Activated naive CD8-positive, alpha-beta T cell treated with anti-CD3 and anti-CD28 coated beads, Interleukin-2, amount 50 U/mL, for 16 hours (primary cell): ENCODE measurements at regions not wholly inside any gene's neighbourhood (a gene's known extent, or its start where the extent isn't known, plus 50 kb on each side); places are given as distances from the start of the nearest gene placed in this dataset.
"Not testable (repeated sequence)": the region's sequence is repeated elsewhere in the genome, so short reads cannot be mapped to it uniquely, and the experiment has no call there.

ENCODE experiments used
- DNase-seq: peaks from one replicate; pipeline ENCODE4 v3.0.0-alpha.2; 2020; ENCODE audit warnings: low read depth, low spot score

DNA sequence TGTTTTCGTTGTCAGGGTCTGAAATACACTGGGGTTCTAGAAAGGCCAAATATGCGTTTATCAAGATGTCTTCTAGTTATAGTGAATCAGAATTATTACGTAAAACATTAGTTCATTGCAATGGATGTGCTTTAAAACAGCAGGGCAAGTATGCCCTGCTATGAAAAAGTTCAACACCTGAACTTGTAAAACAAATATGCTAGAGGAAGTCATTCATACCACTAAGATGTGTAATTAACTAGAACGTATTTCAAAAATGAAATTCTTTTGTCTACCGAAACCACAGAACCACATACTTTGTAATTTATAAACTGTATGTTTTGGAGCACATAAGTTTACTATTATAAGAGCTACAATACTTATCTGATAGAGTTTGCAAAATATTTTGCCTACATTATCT, 266.2 kb downstream of the KCTD12 start:
- DNase-seq, result no peak

DNA sequence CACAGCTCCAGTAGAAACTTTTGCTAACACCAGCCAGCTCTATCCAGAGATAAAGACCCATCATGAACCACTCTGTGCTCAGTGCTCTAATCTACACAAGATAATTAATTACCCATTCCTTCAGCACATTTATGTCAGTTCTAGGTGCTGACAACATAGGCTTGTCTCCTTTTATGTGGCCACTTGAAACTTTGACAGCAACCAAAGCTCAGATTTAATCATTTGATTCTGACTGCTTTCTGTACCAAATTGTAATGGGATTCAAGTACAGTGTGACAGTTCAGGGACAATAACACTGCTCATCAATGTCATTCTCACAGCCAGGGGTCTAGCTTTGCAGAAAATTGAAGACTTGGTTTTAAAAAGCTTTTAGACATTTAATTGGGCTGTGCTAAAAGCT, 266.6 kb downstream of the KCTD12 start:
- no peak for DNase-seq

DNA sequence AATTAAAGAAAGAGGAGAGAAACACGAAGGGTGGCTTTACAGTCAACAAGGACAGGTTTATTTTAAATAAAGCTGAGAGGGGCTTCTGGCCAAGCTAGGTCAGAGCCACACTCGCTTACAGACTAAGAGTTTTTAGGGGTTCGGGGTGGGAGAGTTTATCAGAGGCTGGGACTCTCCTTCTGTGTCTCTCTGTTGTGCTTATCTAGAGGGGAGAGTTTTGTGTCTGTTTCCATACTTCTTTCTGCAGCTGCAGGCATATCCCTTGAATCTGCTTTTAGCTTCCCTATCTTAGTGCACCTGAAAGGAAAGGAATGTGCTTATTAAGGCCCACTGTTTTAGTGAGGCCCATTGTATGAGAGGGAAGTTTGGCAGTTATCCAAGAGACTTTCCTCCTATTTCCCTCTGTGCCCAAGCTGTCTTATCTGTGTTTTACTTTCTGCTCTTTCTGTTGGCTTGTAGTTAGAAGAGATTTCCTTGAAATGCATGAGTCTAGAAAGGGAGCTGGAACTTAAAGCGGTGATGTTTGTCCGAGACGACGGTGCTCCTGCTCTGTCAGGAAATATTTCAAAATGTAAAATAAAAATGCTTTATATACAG, 275.3 kb downstream of the KCTD12 start:
- no peak for DNase-seq

DNA sequence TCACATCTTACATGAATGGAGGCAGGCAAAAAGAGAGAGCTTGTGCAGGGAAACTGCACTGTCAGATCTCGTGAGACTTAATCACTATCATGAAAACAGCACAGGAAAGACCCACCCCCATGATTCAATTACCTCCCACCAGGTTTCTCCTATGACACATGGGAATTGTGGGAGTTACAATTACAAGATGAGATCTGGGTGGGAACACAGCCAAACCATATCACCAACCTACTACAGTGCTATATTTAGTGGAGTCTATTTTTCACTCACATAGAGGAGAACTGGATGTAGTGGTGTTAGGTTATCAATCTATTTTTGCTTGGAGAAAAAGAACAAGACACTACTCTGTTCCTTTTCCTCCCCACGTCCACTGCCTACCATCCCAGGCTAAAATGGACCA, 276.6 kb downstream of the KCTD12 start:
- DNase-seq, result no peak

DNA sequence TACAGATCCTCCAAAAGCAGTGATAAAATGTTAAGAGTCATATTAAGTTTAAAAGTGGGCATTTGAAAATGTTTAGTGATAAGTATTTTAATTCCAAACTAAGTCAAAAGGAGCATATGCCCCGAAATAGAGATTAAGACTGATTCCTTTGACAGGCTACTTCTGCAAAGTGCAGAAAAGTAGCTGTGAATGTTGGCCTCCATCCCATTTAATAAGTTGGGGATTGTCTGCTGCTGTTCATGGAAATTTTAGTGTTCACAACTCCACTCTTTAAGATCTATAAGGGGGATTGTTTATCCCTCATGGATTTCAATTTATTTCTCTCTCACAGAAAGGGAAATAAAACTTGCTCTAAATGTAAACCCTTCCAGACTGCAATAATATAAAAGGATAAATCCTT, 278.3 kb downstream of the KCTD12 start:
- no peak for DNase-seq

DNA sequence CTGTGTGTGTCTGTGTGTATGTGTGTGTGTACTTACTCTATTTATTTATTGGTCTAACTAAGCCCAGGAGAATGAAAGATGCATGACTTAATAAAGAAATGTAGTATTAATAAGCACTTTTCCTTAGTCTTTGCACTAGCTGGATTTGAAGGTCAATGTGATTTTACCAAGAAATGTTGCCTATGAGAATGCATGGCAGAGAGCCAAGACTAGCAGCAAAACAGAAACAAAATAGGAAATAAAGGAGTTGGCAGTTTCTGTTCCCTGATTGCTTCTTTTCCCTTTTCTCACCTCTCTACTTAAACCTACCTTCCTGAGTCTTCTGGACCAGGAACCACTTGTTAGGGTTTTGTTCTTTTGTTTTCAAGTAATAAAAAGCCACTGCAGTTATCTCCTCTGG, 286.1 kb downstream of the KCTD12 start:
- DNase-seq, result no peak

DNA sequence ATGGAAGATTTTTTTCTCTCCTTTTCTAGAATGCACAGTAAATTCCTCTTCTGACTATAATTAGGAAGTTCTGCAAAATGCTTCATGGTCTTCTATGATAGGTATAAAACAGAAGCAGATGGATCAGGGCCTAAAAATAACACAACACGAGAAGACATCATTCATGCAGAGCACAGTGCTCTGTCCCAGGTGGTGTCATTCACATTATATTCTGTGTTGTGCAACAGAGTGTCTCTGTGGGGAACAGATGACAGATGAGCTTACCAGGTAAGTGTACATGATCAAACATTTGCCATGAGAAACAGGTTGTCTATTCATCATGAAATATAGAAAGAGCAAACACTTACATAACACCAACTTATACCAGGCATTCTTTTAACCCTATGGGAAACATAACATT, 288.3 kb downstream of the KCTD12 start:
- no peak for DNase-seq

DNA sequence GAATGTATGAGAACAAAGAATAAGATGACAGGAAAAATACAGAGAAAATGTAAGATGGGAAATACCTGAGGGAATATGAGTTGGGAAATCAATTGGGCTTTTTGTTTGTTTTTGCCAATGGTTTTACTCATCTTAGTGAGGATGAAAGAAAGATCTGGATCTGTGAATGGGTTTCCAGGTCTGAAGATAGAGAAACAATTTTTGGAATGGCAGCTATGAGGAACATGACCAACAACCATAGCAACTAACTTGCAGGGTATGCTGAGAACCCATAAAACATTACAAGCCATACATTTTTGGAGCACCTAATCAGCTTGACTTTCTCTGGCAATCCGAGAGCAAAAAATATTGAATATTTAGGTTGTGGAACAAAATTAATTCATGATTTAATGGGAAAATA, 290.0 kb downstream of the KCTD12 start:
- no peak for DNase-seq

DNA sequence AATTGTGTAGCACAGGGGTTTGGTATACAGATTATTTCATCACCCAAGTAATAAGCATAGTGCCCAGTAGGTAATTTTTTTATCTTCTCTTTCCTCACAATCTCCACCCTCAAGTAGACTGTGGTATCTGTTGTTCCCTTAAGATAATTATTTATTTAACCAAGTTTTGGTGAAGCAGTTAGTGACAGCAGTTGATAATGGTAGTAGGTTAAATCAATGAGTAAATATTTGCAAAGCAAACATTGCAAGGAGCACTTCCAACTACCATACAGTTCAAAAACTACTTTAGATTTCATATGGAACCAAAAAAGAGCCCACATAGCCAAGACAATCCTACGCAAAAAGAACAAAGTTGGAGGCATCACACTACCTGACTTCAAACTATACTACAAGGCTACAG, 291.8 kb downstream of the KCTD12 start:
- DNase-seq, result no peak

DNA sequence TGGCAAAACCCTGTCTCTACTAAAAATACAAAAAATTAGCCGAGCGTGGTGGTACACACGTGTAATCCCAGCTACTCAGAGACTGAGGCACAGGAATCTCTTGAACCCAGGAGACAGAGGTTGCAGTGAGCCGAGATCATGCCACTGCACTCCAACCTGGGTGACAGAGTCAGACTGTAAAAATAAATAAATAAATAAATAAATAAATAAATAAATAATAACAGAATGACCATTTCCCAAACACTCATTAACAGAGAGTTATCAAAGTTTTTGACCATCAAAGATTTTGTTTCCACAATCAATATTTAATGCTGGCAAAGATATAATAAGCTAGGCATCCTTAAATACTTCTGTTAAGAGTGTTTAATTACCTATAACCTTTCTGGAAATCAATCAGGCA, 299.4 kb downstream of the KCTD12 start:
- DNase-seq, result no peak

DNA sequence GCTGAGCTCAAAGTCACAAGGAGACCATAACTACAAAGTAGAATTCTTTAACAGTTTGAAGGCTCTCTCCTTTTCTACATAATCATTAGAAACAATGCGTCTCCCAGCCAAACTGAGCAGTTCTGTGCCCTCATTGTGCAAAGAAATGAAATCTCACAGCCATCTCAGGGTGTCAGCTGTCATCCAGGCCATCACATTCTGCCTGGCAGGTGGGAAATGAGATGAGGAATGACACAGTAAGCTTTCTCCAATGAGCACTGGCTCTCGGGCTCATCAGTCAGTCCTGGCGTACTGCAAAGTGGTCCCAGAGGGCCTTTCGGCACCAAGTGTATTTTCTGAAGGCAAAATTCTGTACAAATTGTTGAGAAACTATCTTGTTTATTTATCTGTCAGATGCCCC, 306.5 kb downstream of the KCTD12 start:
- DNase-seq, result no peak

DNA sequence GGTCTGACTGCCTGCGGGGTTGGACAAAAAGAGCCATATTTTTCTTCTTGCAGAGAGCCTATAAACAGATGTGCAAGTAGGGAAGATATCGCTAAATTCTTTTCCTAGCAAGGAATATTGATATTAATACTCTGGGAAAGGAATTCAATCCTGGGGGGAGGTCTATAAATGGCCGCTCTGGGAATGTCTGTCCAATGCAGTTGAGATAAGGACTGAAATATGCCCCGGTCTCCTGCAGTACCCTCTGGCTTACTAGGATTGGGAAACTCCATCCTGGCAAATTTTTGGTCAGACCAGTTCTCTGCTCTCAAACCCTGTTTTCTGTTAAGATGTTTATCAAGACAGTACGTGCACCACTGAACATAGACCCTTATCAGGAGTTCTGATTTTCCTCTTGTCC, 310.6 kb downstream of the KCTD12 start:
- not testable (repeated sequence) for DNase-seq

DNA sequence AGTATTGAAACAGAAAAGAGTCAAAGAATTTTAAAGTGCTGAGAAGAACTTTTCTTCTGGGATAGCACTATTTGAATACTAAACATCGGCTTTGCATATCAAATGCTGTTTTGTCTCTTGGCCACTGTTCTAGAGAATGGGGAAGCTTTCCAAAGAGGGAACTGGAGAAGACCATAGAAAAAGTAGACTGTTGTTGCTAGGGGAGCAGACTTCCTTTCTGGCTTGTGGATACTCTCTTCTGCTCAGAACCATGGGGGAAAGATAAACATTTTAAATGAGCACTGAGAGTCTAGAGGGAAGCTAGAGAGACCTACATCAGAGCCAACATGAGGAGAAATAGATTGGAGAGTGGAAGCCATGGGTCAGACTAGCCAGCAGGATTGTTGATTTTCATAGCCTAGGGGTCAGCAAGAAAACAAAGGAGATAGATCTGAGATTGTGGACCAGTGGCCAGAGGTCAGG, 315.7 kb downstream of the KCTD12 start:
- DNase-seq, result no peak

DNA sequence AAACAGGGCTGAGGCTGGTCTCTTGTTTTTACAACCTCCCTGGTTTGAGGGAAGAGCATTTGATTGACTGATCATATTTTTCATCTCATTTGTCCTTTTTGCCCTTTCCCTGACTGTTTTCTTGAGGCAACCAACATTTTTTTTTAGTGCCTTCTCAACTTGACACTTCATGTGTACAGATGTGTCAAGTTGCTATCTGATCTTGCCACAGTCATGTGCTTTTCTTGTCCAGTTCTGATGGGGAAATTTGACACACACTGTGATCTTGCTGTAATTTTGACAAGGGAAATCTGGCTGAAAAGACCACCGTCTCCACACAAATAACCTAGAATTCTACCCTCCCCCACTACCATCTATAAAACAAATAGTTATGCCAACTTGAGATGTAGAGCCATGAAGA, 329.6 kb downstream of the KCTD12 start:
- no peak for DNase-seq

DNA sequence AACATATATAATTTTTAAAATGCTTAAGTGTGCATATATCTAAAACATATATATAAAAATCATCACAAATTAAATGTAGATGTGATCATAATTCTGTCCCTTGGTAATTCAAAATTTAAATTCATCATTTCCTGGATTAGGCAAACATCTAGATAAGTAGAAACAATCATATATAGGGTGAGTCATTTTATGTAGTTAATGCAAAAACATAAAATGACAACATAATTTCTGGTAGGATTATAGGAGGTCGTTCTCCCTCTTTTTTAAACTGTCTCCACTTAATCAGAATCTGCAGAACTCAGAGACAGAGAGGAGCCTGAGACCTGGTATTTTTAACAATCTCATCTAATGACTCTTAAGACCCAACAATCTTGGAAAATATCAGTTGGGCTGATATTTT, 333.4 kb downstream of the KCTD12 start:
- no peak for DNase-seq

DNA sequence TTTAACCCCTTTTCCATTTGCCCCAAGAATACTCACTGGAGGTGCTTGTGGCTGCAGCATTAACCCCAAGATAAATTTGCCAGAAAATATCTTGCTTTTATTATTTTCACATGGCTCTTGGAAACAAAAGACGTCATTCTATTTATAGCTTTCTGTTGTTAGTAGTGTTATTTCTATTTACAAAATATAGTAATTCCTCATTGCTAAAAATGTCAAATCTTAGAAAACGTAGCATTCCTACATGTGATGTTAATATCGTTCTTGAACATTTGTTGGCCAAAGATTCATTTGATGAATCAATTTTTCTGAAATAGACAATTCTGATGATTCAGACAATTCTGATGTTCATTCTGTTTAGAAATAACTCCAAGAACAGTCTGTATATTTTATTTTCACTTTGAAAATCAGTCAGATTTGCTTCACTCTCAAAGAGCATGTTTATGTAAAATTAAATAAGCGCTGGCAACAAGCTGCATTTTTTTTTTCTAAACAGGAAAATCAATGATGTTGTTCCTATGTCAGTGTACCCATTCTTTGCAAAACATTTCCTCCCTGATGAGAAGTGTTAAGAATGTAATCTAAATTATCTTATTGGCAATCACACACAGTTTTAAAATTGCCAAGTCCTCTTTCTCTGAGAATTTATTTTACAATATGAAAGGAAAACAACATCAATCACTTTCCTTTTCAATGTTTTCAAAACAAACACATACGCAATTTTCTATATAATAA, 334.0 kb downstream of the KCTD12 start:
- no peak for DNase-seq

DNA sequence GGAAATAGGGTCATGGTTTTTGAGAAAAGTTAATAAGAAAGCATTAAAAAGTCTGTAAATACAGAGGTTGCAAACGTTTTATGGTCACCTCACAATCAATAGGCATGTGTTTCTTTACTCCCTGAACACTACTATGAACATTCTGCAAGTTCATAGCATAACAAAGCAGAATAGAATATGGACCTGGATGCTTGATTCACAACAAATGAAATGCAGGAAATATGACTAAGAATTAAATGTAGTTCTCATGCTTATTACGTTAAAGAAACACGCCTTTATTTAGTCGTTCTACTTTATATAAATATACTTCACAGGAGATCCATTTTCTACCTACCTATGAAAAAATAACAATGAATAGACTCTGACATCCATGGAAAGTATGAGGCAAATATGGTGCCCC, 344.0 kb downstream of the KCTD12 start:
- no peak for DNase-seq

DNA sequence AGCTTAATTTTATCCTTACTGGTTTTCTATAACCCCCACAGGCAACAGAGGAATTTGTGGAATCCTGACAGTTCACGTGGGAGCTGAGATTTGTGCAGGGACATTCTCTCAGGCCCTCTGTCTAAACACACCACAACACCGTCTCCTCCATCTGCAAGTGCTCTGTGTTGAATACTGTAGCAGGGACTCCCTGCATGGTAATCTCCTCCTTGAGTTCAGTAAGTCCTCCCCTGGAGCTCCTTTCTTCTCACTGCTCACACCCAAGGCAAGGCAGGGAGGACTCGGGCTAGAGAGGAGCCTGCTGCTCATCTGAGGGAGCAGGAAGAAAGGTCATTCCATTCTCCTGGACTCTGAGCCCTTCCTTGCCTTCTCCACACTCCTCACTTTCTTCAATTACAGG, 348.2 kb downstream of the KCTD12 start:
- DNase-seq, result no peak

DNA sequence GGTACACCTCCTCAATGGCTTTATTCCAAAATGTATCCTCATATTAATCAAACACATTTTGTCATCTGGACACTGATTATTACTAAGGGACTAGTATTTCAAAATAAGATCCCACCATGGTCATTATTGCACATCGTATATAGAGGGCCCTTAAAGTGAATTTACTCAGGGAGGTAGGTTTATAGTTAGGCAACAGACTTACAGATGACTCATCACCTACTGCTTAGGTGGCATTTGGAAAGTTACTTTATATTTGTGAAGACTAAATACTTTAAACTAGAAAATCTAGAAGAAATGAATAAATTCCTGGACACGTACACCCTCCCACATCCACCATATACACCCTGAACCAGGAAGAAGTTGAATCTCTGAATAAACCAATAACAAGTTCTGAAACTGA, 353.0 kb downstream of the KCTD12 start:
- no peak for DNase-seq

DNA sequence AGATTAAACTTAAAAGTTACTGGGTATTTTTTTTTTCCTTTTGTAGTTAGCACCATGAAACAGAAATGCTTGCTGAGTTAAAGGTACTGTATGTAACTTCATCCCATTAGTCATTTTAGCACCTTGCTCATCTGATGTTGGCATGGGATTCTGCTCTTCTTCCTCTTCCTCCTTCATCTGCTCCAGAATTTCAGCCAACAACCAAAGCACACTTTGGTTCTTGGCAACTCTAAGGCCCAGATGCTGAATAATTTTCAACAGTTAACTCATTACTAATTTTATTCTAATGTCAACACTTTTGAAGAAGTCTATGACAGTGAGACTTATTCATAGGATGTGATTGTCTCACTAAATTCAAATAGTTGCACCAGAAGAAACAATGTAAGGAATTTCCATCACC, 359.2 kb downstream of the KCTD12 start:
- DNase-seq, result no peak

DNA sequence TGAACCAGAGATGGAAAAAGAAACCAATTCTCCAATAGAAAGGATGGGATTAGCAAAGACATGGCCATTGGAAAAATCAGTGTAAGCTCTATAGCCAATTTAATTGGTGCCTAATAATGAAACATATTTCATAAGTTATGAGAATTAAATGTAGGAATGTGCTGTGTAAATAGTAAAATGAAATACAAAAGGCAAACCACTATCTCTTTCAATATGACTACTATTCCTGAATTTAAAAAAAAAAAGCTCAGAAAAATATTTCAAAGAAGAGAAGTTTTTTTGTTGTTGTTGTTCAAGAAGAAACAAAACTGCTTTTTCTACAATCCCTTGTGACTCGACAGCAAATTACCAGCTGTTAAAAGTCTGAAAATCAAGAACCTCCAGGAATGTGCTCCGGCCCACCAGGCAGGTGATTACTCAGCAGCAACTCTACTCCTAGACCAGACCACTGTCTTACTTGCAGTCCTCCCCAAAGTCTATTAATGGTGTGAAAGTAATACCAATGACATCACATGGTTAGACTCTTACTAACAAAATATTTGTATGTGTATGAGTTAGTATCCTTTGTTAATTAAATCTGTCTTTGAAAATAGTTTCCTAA, 362.4 kb downstream of the KCTD12 start:
- DNase-seq, result no peak

DNA sequence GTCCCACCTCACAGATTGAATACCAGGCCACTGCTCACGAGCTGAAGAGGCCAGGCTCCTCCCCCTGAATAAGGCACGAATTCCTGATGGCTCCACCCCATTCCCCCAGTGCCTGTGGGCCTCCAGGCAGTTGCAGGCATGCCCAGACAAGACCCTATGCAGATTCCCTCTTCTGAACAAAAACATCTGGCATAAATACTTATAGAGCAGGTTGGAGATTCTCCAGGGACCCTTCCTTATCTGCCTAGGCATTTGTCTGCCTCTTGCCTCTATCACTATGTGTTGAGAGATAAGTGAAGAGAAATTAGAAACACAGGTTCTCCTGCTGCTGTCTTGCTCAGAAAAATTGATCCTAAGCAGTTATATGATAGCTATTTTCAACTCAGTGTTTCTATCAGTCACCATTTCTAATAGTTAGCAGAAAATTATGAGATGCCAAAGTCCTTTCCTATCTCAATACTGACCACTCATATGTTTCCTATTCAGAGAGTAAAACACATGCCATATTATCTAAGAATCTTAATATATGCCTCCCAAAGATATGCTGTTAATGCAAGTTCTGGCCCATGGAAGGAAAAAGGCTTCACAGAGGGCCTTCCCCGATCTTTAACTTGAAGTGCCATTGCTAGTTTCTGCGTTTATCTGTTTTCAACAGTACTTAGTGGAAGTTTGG, 364.0 kb downstream of the KCTD12 start:
- no peak for DNase-seq

DNA sequence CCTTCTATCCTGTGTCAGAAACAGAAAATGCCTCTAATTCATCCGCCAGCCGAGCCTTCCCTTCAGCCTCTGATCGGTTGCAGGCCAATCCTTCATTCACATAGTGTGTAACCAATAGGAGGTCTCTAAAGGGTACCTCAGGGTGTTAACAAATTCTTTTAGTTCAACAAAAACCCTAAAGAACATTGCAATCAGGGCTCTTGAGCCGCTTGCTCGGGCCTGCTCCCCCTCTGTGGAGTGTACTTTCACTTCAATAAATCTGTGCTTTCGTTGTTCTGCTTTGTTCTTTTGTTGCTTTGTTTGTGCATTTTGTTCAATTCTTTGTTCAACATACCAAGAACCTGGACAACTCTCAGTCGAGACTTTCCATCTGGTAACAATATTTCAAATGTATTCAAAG, 366.5 kb downstream of the KCTD12 start:
- DNase-seq, result no peak
